IPS DF 6.9 (cell line): ENCODE measurements at regions not wholly inside any gene's neighbourhood (a gene's known extent, or its start where the extent isn't known, plus 50 kb on each side); places are given as distances from the start of the nearest gene placed in this dataset.

Source experiments
- DNase-seq: peaks from one replicate; pipeline ENCODE4 v3.0.0-alpha.2; 2013; ENCODE audit warnings: low read depth, low spot score
- H3K27ac ChIP-seq: one replicate; pipeline ENCODE4 v1.5.1; 2013; ENCODE audit warnings: low read length, control low read depth
- H3K27me3 ChIP-seq: 2 replicates; pipeline ENCODE4 v1.6.1; 2013; ENCODE audit warnings: mild to moderate bottlenecking, low read length; ENCODE audit not compliant: control insufficient read depth, insufficient read depth
- H3K36me3 ChIP-seq: 2 replicates; pipeline ENCODE4 v1.6.1; 2013; ENCODE audit warnings: low read length; ENCODE audit not compliant: control insufficient read depth, insufficient read depth
- H3K4me1 ChIP-seq: 2 replicates; pipeline ENCODE4 v1.6.1; 2013; ENCODE audit warnings: low read length; ENCODE audit not compliant: control insufficient read depth, insufficient read depth
- H3K4me3 ChIP-seq: 2 replicates; pipeline ENCODE4 v1.5.1; 2013; ENCODE audit warnings: mild to moderate bottlenecking, low read length
- H3K9me3 ChIP-seq: 2 replicates; pipeline ENCODE4 v1.6.1; 2013; ENCODE audit warnings: low read length, inconsistent platforms; ENCODE audit not compliant: control insufficient read depth, insufficient read depth
- WGBS: extraction: QIAGEN DNeasy Blood & Tissue Kit; methylation state at CpG from one replicate; pipeline ENCODE4 v1.1.7; 2013; ENCODE audit warnings: mixed read lengths, missing lambda C conversion rate; ENCODE audit not compliant: insufficient read length, insufficient coverage; 5-methylcytosine and 5-hydroxymethylcytosine counted together

DNA sequence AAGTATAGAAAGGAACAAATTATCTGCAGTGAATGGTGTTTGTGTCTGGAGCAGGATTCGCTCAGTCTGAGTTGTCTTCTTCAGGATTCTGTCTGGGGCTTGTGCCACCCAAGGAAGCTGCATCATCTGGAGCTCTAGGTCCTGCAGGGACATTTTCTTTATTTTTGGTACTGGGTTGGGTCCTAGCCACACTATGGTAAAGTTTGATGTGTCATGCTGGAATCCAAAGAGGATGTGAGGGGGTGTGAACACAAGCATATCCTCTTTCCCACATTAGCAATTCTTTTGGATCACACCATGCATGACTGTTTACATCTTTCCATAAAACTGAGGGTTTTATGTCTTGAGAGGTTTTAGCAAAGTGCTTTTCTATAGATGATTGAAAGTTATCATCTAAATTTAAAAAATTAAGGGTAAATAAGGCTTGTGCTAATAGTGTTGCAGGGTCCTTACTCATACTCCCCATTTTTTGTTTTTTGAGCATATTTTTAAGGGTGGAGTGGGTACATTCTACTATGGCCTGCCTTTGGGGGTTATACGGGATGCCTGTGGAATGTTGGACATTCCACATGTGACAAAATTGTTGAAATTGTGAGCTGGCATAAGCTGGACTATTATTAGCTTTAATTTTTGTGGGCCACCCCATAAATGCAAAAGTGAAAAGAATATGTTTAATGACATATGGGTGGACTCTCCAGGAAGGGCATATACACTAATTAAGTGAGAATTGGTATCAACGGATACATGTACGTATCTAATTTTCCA, 152.0 kb upstream of the HMCN1 start:
- no peaks in the 10 kb centered on the region for H3K27me3 ChIP-seq
- H3K4me3 ChIP-seq: no peak overlapping the region
- H3K36me3 ChIP-seq: no peaks in the 10 kb centered on the region
- H3K9me3 ChIP-seq: no peaks in the 10 kb centered on the region
- no CpG with 5 or more reads among the region's 4 CpGs for WGBS
- H3K4me1 ChIP-seq: no peaks in the 10 kb centered on the region
- no peak overlapping the region for H3K27ac ChIP-seq
- DNase-seq: no peak

- Histone ChIP-seq H3K9me3 (no peaks in the 10 kb centered on the region), H3K36me3 (no peaks in the 10 kb centered on the region), H3K4me1 (no peaks in the 10 kb centered on the region), H3K4me3 (no peak overlapping the region), H3K27me3 (no peaks in the 10 kb centered on the region), H3K27ac (no peak overlapping the region)
- no CpG with 5 or more reads among the region's 2 CpGs for WGBS
- no peak for DNase-seq
Observed at GRCh38 chr1:185581020-185581419, 153.2 kb upstream of the HMCN1 start.

DNA sequence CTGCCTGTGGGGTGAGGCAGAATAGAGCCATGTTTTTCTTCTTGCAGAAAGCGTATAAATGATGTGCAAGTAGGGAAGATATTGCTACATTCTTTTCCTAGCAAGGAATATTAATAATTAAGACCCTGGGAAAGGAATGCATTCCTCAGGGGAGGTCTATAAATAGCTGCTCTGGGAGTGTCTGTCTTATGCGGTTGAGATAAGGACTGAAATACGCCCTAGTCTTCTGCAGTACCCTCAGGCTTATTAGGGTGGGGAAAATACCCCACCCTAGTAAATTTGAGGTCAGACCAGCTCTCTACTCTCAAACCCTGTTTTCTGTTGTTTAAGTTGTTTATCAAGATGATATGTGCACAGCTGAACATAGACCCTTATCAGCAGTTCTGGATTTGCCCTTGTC, 155.9 kb upstream of the HMCN1 start:
- WGBS: no CpG with 5 or more reads among the region's 3 CpGs
- H3K4me3 ChIP-seq: no peak overlapping the region
- no peaks in the 10 kb centered on the region for H3K27me3 ChIP-seq
- H3K9me3 ChIP-seq: no peaks in the 10 kb centered on the region
- DNase-seq: no peak
- H3K27ac ChIP-seq: no peak overlapping the region
- H3K36me3 ChIP-seq: no peaks in the 10 kb centered on the region
- no peaks in the 10 kb centered on the region for H3K4me1 ChIP-seq

- Histone ChIP-seq H3K27ac (no peak overlapping the region), H3K9me3 (no peaks in the 10 kb centered on the region), H3K36me3 (no peaks in the 10 kb centered on the region), H3K27me3 (no peaks in the 10 kb centered on the region), H3K4me1 (no peaks in the 10 kb centered on the region), H3K4me3 (no peak overlapping the region)
- WGBS: no CpG with 5 or more reads among the region's 4 CpGs
- no peak for DNase-seq
Observed at GRCh38 chr1:185574139-185574875, 159.9 kb upstream of the HMCN1 start.

DNA sequence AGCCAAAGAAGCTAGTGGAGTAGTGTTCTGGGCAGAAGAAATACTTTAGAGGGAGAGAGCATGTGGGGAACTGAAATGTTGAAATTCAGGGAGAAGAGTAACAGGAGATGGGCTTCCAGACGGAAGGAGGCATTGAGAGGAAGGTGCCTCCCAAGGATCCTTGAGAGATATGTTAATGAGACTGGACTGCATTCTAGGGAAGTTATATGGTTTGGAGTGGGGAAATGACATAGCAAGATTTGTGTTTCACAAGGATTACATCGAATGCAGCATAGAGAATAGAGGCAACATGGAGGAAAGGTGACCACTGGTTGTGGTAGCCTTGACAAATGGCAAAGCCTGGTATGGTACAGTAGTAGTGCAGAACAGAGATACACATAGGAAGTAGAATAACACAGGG, 160.5 kb upstream of the HMCN1 start:
- Histone ChIP-seq H3K4me1 (no peaks in the 10 kb centered on the region), H3K4me3 (no peak overlapping the region), H3K9me3 (no peaks in the 10 kb centered on the region), H3K27me3 (no peaks in the 10 kb centered on the region), H3K27ac (no peak overlapping the region), H3K36me3 (no peaks in the 10 kb centered on the region)
- DNase-seq: no peak
- no CpG with 5 or more reads among the region's 2 CpGs for WGBS

DNA sequence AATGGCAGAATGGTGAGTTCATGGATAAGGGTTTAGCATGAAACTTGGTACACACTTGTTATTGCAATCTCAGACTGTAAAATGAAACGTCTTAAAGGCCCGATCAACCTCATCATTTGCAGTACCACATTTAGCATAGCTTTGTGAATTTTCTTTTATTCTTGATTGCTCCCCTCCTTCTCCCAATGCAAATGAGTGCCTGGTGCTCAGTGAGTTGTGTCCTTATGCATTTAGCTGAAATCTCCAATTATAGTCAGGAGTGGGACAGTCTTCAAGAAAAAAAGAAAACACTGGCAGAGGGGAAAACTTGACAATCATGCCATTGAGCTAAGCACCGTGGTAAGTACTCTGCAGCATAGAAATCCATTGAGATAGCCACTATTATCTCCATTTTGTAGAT, 161.0 kb upstream of the HMCN1 start:
- Histone ChIP-seq H3K27ac (no peak overlapping the region), H3K4me3 (no peak overlapping the region), H3K4me1 (no peaks in the 10 kb centered on the region), H3K27me3 (no peaks in the 10 kb centered on the region), H3K36me3 (no peaks in the 10 kb centered on the region), H3K9me3 (no peaks in the 10 kb centered on the region)
- DNase-seq: no peak
- no CpG with 5 or more reads among the region's 3 CpGs for WGBS

- no peaks in the 10 kb centered on the region for H3K36me3 ChIP-seq
- no peak for DNase-seq
- no peak overlapping the region for H3K27ac ChIP-seq
- no CpG with 5 or more reads among the region's 5 CpGs for WGBS
- no peaks in the 10 kb centered on the region for H3K4me1 ChIP-seq
- H3K27me3 ChIP-seq: no peaks in the 10 kb centered on the region
- no peaks in the 10 kb centered on the region for H3K9me3 ChIP-seq
- no peak overlapping the region for H3K4me3 ChIP-seq
Observed at GRCh38 chr1:185570962-185571361, 163.2 kb upstream of the HMCN1 start.

- no CpG with 5 or more reads among the region's 3 CpGs for WGBS
- H3K4me3 ChIP-seq: no peak overlapping the region
- no peak for DNase-seq
Observed at GRCh38 chr1:185568155-185569123, 165.8 kb upstream of the HMCN1 start.

DNA sequence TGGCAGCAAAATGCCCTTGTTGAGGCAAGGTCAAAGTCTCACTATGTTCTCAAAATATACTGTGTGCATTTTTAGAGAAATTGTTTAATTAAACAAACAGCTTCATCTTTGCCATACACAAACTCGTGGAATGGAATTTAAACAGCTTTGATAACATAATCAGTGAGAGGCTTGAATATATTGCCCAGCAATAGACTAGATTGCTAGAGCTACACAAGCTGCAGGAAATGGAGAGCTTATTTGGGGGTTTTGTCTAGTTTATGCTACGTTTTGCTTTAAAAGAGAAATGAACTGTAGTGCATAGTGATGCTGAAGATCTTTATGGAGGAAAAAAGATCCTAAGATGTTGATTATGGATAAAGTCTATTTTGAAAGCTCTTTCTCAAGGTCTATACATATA, 166.8 kb upstream of the HMCN1 start:
- WGBS: no CpG with 5 or more reads among the region's 2 CpGs
- DNase-seq: no peak
- Histone ChIP-seq H3K9me3 (no peaks in the 10 kb centered on the region), H3K4me3 (no peak overlapping the region), H3K4me1 (no peaks in the 10 kb centered on the region), H3K27ac (no peak overlapping the region), H3K27me3 (no peaks in the 10 kb centered on the region), H3K36me3 (no peaks in the 10 kb centered on the region)

More at GRCh38 chr1:185568155-185569123, 165.8 kb upstream of the HMCN1 start:
- no peaks in the 10 kb centered on the region for H3K4me1 ChIP-seq
- no peaks in the 10 kb centered on the region for H3K9me3 ChIP-seq
- no peaks in the 10 kb centered on the region for H3K27me3 ChIP-seq
- H3K27ac ChIP-seq: no peak overlapping the region
- no peaks in the 10 kb centered on the region for H3K36me3 ChIP-seq

DNA sequence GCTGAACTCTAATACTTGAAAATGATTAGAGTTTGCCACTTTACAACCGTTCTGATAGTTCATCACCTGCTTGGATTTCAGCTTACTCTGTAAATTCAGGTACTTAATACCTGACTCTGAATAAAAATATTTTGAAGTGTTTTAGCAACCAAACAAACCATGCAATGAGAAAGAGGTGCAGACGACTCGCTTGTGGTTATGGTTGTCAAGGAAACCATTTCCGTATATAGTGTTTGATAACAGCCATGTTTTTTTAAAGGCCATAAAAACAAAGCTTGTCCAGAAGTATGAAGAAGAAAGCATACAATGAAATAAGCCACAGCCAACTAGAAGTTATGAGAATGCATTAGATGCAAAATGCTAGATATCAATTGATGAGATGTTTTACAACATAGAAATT, 167.2 kb upstream of the HMCN1 start:
- H3K36me3 ChIP-seq: no peaks in the 10 kb centered on the region
- H3K4me1 ChIP-seq: no peaks in the 10 kb centered on the region
- H3K9me3 ChIP-seq: no peaks in the 10 kb centered on the region
- no peak for DNase-seq
- no peak overlapping the region for H3K27ac ChIP-seq
- H3K4me3 ChIP-seq: no peak overlapping the region
- no CpG with 5 or more reads among the region's 4 CpGs for WGBS
- no peaks in the 10 kb centered on the region for H3K27me3 ChIP-seq
